Hepatocyte (in vitro differentiated cells): ENCODE measurements at regions not wholly inside any gene's neighbourhood (a gene's known extent, or its start where the extent isn't known, plus 50 kb on each side); places are given as distances from the start of the nearest gene placed in this dataset.

Experiments
- DNase-seq: peaks from one replicate; pipeline ENCODE4 v3.0.0-alpha.2; 2016; ENCODE audit warnings: low spot score
- H2AFZ ChIP-seq: fragments of 200-600 bp; sonication (generic); 2 replicates; pipeline ENCODE4 v1.6.0; 2016; ENCODE audit warnings: antibody characterized with exemption, mild to moderate bottlenecking
- H3K27ac ChIP-seq: fragments of 200-600 bp; sonication (generic); 2 replicates; pipeline ENCODE4 v1.5.1; 2016; ENCODE audit warnings: mild to moderate bottlenecking
- H3K27me3 ChIP-seq: fragments of 200-600 bp; sonication (generic); 2 replicates; pipeline ENCODE4 v1.6.1; 2016
- H3K36me3 ChIP-seq: fragments of 200-600 bp; sonication (generic); replicated peaks from 2 replicates; pipeline ENCODE4 v1.5.1; 2016; ENCODE audit warnings: low read depth; ENCODE audit not compliant: insufficient read depth
- H3K4me1 ChIP-seq: fragments of 200-600 bp; sonication (generic); 2 replicates; pipeline ENCODE4 v1.5.1; 2016; ENCODE audit warnings: mild to moderate bottlenecking, moderate library complexity; ENCODE audit not compliant: insufficient read depth
- H3K4me2 ChIP-seq: fragments of 200-600 bp; sonication (generic); 2 replicates; pipeline ENCODE4 v1.6.0; 2016
- H3K4me3 ChIP-seq: fragments of 200-600 bp; sonication (generic); 2 replicates; pipeline ENCODE4 v1.5.1; 2016; ENCODE audit warnings: mild to moderate bottlenecking
- H3K79me2 ChIP-seq: fragments of 200-600 bp; sonication (generic); 2 replicates; pipeline ENCODE4 v1.6.0; 2017; ENCODE audit warnings: mild to moderate bottlenecking
- H3K9me2 ChIP-seq: fragments of 200-600 bp; sonication (generic); replicated peaks from 2 replicates; pipeline ENCODE4 v1.6.0; 2017; ENCODE audit warnings: mild to moderate bottlenecking; ENCODE audit not compliant: insufficient read depth
- H3K9me3 ChIP-seq: fragments of 200-600 bp; sonication (generic); 2 replicates; pipeline ENCODE4 v1.5.1; 2016; ENCODE audit warnings: low read depth, mild to moderate bottlenecking
- H4K20me1 ChIP-seq: fragments of 200-600 bp; sonication (generic); 2 replicates; pipeline ENCODE4 v1.6.0; 2016; ENCODE audit warnings: mild to moderate bottlenecking; ENCODE audit not compliant: insufficient read depth, poor library complexity, severe bottlenecking
- CTCF ChIP-seq: fragments of 200-600 bp; sonication (generic); IDR thresholded peaks from 2 replicates; pipeline ENCODE4 v1.5.1; 2016; ENCODE audit warnings: antibody characterized with exemption, mild to moderate bottlenecking; ENCODE audit not compliant: poor library complexity
- EZH2 ChIP-seq: fragments of 200-600 bp; sonication (generic); IDR thresholded peaks from 2 replicates; pipeline ENCODE4 v1.6.1; 2016; ENCODE audit warnings: antibody characterized with exemption, mild to moderate bottlenecking, borderline replicate concordance
- EZH2phosphoT487 ChIP-seq: fragments of 200-600 bp; sonication (generic); IDR thresholded peaks from one replicate; pipeline ENCODE4 v1.6.1; 2018; ENCODE audit warnings: antibody characterized with exemption, mild to moderate bottlenecking, low read depth, moderate library complexity; ENCODE audit not compliant: unreplicated experiment, severe bottlenecking
- WGBS: methylation state at CpG from one replicate; pipeline ENCODE4 v1.1.6; 2016; ENCODE audit warnings: low lambda C conversion rate; ENCODE audit errors: missing lambda C conversion rate; 5-methylcytosine and 5-hydroxymethylcytosine counted together

- no peaks in the 10 kb centered on the region for H4K20me1 ChIP-seq
- H3K9me2 ChIP-seq, result no peaks in the 10 kb centered on the region
- H3K79me2 ChIP-seq, result no peaks in the 10 kb centered on the region
- H3K27me3 ChIP-seq, result no peaks in the 10 kb centered on the region
- H3K4me3 ChIP-seq, result no peak overlapping the region
- WGBS, result 99% methylated on average over 2 of the region's 2 CpGs
- H3K27ac ChIP-seq, result no peak overlapping the region
- H3K4me1 ChIP-seq, result peaks cover 26% of the 10 kb centered on the region
- no peak overlapping the region for H2AFZ ChIP-seq
- H3K9me3 ChIP-seq, result no peaks in the 10 kb centered on the region
- no peak for DNase-seq
- TF ChIP-seq EZH2phosphoT487 (no peak), EZH2 (no peak), CTCF (no peak)
- no peaks in the 10 kb centered on the region for H3K36me3 ChIP-seq
- H3K4me2 ChIP-seq, result no peak overlapping the region
These were observed 139.1 kb upstream of the ZNF608 start for GRCh38 chr5:124885490-124885889.

GRCh38 chr5:124887223-124887622 is 140.8 kb upstream of the ZNF608 start:
- H3K4me3 ChIP-seq, result no peak overlapping the region
- no peak for DNase-seq
- H3K9me2 ChIP-seq, result no peaks in the 10 kb centered on the region
- H3K27ac ChIP-seq, result peak overlapping the region; percentile 80
- H3K9me3 ChIP-seq, result no peaks in the 10 kb centered on the region
- peaks cover 26% of the 10 kb centered on the region for H3K4me1 ChIP-seq
- no peaks in the 10 kb centered on the region for H3K79me2 ChIP-seq
- no peak overlapping the region for H2AFZ ChIP-seq
- TF ChIP-seq EZH2 (no peak), EZH2phosphoT487 (no peak), CTCF (no peak)
- peak overlapping the region; percentile 68 for H3K4me2 ChIP-seq
- H3K36me3 ChIP-seq, result no peaks in the 10 kb centered on the region
- no peaks in the 10 kb centered on the region for H4K20me1 ChIP-seq
- WGBS, result 64% methylated on average over 2 of the region's 2 CpGs
- H3K27me3 ChIP-seq, result no peaks in the 10 kb centered on the region

- no peaks in the 10 kb centered on the region for H3K79me2 ChIP-seq
- H4K20me1 ChIP-seq, result no peaks in the 10 kb centered on the region
- TF ChIP-seq EZH2phosphoT487 (no peak), CTCF (peak; percentile 10), EZH2 (no peak)
- no peaks in the 10 kb centered on the region for H3K9me3 ChIP-seq
- H3K27ac ChIP-seq, result peak overlapping the region; percentile 80
- no peaks in the 10 kb centered on the region for H3K9me2 ChIP-seq
- H2AFZ ChIP-seq, result peak overlapping the region; percentile 49
- peaks cover 26% of the 10 kb centered on the region for H3K4me1 ChIP-seq
- H3K36me3 ChIP-seq, result no peaks in the 10 kb centered on the region
- no peaks in the 10 kb centered on the region for H3K27me3 ChIP-seq
- H3K4me3 ChIP-seq, result no peak overlapping the region
- 13% methylated on average over 6 of the region's 6 CpGs for WGBS
- peak overlapping the region; percentile 68 for H3K4me2 ChIP-seq
- peak; percentile 32 for DNase-seq
These were observed 141.6 kb upstream of the ZNF608 start for GRCh38 chr5:124888050-124888506.
